HG03378 (cell line): ENCODE measurements at regions not wholly inside any gene's neighbourhood (a gene's known extent, or its start where the extent isn't known, plus 50 kb on each side); places are given as distances from the start of the nearest gene placed in this dataset.
"Not testable (repeated sequence)": the region's sequence is repeated elsewhere in the genome, so short reads cannot be mapped to it uniquely, and the experiment has no call there.

ENCODE experiments used
- ATAC-seq: cut with Tn5 transposase; IDR thresholded peaks from one replicate; pipeline ENCODE4 v1.9.1; 2021; ENCODE audit warnings: mild to moderate bottlenecking, moderate library complexity; ENCODE audit not compliant: unreplicated experiment

DNA sequence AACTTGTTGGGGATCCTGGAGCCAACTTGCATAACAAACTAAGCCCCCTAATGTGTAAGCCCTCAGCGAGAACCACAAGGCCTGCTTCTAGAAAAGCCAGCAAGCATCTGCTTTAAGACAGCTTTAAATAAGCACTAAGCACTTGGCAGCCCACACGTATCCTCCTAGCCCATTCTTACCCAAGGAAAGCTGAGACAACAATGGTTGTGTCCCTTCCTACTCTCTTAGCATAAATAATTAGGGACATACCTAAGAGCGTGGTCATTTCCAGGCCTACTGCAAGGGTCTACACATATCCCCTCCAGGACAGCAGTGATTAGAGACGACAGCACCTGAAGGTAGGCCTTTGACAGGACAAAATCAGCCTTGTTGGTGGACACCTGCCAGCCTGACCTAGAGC, 322.8 kb upstream of the PPARGC1A start:
- ATAC-seq = no peak

DNA sequence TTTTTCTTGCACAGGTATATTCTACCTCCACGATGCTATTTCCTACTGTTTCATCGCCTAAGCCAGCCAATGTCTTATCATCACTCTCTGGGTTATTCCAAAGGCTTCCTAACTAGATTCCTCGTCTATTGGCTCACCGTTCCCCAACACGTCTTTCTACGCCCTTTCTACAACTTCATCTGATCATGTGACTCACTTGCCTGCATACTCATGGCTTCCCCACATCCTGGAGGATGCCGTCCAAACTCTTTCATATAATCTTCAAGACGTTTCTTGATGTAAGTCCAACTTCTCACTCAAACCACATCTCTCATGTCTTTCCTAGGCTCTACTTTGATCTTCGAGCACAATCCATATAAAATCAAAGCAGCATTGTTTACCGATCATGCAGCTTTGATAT, 322.0 kb upstream of the PPARGC1A start:
- ATAC-seq = no peak

- ATAC-seq = no peak
These were observed 320.6 kb upstream of the PPARGC1A start for GRCh38 chr4:24210332-24210902.

DNA sequence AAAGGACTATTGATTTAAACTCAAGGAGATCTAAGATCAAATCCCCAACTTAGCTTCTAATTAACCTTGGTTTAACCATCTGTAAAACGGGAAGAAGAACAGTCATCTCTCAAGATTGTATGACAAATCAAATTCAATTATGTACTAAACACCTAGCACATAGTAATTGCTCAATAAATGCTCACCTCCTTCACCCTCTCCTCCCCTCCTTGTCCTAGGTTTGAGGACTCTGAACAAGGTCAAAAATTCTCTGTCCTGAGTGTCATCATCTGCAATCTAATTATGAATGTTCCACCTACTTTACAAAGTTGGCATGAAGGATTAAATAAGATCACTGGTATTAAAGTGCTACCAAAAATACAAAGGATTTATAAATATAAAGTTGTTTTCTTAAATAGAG, 320.1 kb upstream of the PPARGC1A start:
- ATAC-seq = no peak

DNA sequence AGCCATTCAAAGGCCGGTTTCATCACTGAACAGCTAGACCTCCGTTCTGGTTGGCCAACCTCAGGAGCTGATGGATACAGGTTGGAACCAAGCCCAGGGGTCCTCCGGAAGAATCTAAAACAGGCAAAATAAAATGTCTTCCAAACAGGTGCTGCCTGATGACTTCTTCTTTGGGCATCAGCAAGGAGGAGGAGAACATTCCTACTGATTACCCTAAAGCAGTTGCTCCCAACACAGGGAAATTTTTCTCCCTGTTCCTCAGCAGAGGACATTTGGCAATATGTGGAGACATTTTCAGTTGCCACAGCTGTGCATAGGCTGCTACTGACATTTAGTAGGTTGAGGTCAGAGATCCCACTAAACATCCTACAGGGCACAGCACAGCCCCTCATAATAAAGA, 319.3 kb upstream of the PPARGC1A start:
- ATAC-seq = no peak

DNA sequence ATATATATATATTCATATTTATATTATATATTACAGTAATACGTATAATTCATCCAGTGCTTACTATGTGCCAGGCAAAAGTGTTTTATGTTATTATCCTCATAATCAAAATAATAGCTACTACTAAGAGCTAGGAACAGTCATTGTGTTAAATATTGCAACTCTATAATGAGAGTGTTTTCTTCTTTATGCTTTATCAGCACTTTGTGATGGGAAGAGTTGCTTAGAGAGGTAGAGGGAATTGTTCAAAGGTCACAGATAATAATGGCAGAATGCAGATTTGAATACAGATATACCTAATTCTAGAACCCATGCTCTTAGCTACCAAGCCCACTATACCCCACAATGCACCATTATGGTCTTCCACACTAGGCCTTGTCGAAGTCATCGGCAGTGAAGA, 318.8 kb upstream of the PPARGC1A start:
- no peak for ATAC-seq

DNA sequence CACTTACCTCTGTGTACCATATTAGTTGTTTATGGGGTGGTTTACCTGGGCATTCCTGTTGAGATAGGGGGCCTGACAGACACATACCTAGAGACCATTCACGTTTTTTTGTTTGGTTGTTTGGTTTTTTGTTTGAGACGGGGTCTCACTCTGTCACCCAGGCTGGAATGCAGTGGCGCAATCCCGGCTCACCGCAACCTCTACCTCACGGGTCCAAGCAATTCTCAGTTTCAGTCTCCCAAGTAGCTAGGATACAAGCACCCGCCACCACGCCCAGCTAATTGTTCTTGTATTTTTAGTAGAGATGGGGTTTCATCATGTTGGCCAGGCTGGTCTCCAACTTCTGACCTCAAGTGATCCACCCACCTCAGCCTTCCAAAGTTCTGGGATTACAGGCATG, 314.9 kb upstream of the PPARGC1A start:
- not testable (repeated sequence) for ATAC-seq

DNA sequence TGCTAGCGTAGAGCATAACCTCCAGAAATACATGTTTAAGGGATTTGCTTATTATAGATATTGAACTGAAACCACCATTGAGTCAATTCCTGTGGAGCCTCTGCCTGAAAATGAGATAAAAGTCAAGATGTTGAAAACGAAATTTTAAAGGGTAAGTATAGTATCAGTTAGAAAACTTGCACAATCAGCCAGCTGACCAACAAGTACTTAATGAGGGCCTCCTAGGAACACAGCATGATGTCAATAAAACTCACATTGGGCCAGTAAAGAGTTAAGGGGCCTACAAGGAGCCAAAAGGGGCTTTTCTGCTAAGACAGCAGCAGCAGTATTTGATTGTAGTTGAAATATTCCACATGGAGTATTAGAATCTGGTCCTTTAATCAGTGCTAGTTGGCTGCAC, 314.1 kb upstream of the PPARGC1A start:
- no peak for ATAC-seq

DNA sequence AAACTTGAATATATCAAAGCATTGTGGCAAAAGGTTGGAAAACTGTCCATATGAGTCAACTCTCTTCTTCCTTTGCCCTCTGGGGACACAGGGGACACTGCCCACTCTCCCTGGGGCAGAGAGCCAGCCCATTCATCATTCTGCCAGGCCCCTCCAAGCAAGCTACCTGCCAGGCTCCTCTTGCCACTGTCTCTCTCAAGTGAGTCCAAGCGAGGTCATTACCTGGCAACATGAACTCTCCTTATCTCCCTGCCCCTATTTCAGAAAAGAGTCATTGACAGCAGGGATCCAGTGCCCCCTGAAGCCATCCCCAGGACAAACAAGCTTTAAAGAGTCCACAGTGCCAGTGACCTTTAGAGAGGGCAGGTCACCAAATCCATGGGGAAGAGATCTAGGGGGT, 312.7 kb upstream of the PPARGC1A start:
- ATAC-seq = no peak

- ATAC-seq = no peak
These were observed 308.1 kb upstream of the PPARGC1A start for GRCh38 chr4:24197955-24198354.

- ATAC-seq = no peak
These were observed 306.9 kb upstream of the PPARGC1A start for GRCh38 chr4:24196785-24197184.

GRCh38 chr4:24195991-24196736, 306.3 kb upstream of the PPARGC1A start:
- ATAC-seq = no peak

DNA sequence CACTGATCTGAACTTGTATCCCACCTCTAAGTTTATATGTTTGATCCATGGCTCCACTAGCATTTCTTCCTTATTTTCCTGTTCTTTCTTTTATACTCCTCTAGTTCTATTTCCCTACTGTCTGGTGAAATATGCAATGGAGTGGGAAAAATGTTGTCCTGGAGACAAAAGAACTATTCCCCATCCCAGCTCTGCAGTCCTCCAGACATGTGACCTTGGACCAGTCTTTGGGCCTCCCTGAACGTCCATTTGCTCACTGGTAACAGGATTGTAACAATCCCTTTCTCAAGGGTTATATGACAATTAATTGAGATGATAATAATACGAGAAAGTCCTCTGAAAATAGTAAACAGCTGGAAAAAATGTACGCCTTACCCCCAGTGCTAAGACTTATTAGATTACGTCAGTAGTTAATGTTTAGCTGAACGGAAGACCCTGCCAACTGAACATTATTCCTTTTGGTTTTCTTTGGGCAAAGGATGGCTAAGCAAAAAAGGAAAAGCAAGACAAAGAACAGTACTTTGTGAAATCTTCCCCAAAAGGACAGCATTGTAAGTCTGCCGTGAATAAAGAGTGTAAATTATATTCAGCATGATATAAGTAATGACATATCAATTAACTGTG, 302.3 kb upstream of the PPARGC1A start:
- ATAC-seq = no peak

GRCh38 chr4:24190761-24191695, 301.2 kb upstream of the PPARGC1A start:
- no peak for ATAC-seq

- no peak for ATAC-seq
These were observed 298.6 kb upstream of the PPARGC1A start for GRCh38 chr4:24188459-24188858.

DNA sequence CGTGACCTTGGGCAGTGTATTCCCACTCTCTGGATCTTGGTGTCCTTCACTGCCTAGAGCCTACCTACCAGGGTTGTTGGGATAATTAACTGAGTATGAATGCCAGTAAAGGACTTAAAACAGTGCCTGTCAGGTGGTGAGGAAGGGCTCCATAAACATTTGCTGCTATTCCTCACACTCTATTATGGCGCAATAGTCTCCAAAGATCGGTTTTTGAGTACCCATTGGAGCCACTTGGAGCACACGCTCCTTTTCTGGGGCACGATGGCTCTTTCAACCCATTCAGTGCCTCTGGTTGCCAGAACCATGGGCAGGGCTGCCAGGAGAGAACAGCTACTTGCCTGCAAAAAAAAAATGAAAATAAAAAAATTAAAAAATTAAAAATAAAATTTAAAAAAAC, 296.6 kb upstream of the PPARGC1A start:
- ATAC-seq = no peak

GRCh38 chr4:24181005-24181404, 291.2 kb upstream of the PPARGC1A start:
- ATAC-seq = no peak

- no peak for ATAC-seq
These were observed 290.7 kb upstream of the PPARGC1A start for GRCh38 chr4:24180586-24180985.

GRCh38 chr4:24179201-24179840, 289.5 kb upstream of the PPARGC1A start:
- ATAC-seq = no peak

DNA sequence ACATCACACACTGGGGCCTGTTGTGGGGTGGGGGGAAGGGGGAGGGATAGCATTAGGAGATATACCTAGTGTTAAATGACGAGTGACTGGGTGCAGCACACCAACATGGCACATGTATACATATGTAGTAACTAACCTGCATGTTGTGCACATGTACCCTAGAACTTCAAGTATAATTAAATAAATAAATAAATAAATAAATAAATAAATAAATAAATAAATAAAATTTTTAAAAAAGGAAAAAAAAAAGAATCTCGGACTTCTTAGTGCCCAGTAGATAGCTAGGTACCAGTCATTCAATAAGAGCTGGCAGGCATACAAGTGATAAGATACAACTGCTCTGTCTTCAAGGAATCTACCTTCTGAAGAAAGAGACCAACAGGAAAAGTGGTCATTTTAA, 287.6 kb upstream of the PPARGC1A start:
- ATAC-seq = not testable (repeated sequence)

GRCh38 chr4:24175707-24176106, 285.9 kb upstream of the PPARGC1A start:
- no peak for ATAC-seq
